ENCODE measurements at regions not wholly inside any gene's neighbourhood (a gene's known extent, or its start where the extent isn't known, plus 50 kb on each side); places are given as distances from the start of the nearest gene placed in this dataset.

DNA sequence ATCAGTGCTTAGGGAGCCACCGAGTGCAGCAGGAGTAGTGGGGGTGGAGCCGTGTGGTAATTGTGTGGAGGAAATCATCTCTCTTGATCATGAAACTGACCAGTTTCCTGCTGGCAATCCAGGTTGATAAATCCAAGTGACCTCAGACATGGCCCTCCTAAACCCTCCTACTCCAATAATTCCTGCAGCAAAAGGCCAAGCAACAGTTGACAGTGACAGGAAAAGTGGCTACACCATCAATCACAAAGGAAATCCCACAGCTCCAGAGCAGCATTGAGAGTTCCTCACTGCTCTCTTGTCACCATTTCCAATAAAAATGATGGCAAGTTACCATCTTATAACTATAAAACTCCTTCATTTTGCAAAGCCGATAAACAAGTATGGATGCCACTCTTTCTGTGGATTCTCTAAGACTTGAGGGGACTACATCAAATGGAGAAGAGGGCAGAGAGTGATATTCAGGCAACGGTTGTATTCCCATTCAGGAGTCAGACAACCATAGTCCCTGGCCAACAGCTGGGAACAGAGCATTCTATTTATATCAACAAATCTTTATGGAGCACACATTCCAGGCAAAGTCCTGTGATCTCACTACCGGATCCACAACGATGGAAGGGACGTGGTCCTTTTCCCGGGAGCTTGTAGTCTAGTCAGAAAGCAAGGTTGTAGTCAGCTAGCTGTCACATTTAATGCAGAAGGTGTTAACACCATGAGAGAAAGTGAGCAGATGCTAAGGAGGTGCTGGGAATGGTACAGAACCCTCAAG, 312.5 kb upstream of the CTNNB1 start:
- 54 to 64% methylated on average over 8 of the region's 8 CpGs for WGBS, 2 donors
- H3K4me1 ChIP-seq: no peaks in the 10 kb centered on the region
- no peaks in the 10 kb centered on the region for H3K36me3 ChIP-seq (ENCODE audit: low read depth, missing control alignments)
- no peaks in the 10 kb centered on the region for H3K9me3 ChIP-seq
- H3K4me3 ChIP-seq: no peak overlapping the region
- TF ChIP-seq POLR2A (IDR thresholded peaks at IDR 0.05): no peak
- TF ChIP-seq, protein P1, sequence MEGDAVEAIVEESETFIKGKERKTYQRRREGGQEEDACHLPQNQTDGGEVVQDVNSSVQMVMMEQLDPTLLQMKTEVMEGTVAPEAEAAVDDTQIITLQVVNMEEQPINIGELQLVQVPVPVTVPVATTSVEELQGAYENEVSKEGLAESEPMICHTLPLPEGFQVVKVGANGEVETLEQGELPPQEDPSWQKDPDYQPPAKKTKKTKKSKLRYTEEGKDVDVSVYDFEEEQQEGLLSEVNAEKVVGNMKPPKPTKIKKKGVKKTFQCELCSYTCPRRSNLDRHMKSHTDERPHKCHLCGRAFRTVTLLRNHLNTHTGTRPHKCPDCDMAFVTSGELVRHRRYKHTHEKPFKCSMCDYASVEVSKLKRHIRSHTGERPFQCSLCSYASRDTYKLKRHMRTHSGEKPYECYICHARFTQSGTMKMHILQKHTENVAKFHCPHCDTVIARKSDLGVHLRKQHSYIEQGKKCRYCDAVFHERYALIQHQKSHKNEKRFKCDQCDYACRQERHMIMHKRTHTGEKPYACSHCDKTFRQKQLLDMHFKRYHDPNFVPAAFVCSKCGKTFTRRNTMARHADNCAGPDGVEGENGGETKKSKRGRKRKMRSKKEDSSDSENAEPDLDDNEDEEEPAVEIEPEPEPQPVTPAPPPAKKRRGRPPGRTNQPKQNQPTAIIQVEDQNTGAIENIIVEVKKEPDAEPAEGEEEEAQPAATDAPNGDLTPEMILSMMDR (IDR thresholded peaks at IDR 0.05): no peak
- H3K27ac ChIP-seq: no peak overlapping the region
- DNase-seq: peak; percentile 25
- H3K27me3 ChIP-seq: no peaks in the 10 kb centered on the region
- intact Hi-C loops (cut with DNase I; ENCODE audit: low total_unique reads): no loop called here

DNA sequence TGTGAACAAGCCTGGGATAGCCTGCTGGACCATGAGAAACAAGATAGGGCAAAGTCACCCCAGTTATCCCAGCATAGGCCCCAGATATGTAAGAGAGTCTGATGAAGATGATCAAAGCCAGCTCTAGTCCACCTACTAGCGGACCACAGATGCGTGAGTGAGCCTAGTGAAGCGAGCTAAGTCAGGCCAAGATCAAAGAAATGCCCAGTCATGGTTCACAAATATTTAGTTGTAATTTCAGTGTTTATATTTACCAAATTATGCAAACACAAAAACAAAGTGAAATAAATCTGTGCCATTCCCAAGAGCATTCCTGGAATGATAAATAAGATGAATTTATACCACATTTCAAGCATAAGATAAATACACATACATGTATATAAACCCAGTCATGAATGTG, 308.1 kb upstream of the CTNNB1 start:
- 97 to 99% methylated on average over 3 of the region's 3 CpGs for WGBS, 2 donors
- H3K4me3 ChIP-seq: no peak overlapping the region
- H3K4me1 ChIP-seq: no peaks in the 10 kb centered on the region
- H3K27ac ChIP-seq: no peak overlapping the region
- intact Hi-C loops (cut with DNase I; ENCODE audit: low total_unique reads): no loop called here
- no peak for DNase-seq
- H3K36me3 ChIP-seq (ENCODE audit: low read depth, missing control alignments): no peaks in the 10 kb centered on the region
- TF ChIP-seq POLR2A (IDR thresholded peaks at IDR 0.05): no peak
- TF ChIP-seq, protein P1 (IDR thresholded peaks at IDR 0.05): no peak
- no peaks in the 10 kb centered on the region for H3K9me3 ChIP-seq
- H3K27me3 ChIP-seq: no peaks in the 10 kb centered on the region

DNA sequence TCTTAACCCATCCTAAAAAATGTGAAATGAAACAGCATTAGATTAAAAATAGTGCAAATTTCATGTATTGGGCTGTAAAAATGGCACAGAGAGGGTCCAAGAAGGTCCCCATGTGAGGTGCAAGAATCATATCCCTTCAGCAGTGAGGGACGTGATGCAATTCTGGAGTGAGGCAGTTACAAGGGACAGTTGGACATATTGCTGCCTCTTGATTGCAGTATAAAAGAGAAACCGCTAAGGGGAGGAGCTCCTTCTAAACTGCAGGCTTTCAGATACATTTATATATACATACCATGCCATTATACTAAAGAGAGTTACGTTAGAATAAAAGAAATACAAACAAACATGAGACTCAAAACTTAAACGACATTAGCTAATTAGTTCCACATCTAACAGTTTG, 304.2 kb upstream of the CTNNB1 start:
- H3K36me3 ChIP-seq (ENCODE audit: low read depth, missing control alignments): no peaks in the 10 kb centered on the region
- DNase-seq: no peak
- intact Hi-C loops (cut with DNase I; ENCODE audit: low total_unique reads): no loop called here

DNA sequence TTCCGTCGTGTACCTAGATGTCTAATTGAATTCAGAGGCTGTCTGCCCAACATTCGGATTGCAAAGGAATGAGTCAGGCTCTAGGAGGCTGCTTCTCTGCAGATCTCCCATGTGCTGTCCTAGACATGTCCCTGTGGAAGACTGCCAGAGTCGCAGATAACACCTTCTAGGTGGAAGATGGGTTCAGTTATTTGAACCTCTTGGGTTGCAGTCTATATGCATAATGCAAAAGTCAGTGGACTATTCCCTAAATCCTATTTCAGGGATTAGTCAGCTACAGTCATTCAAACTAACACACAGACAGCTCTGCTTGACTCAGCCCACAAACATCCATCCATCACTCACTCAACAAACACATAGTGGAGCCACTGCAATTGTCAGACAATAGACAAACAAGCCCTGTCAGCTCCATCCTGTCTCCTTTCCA, 300.0 kb upstream of the CTNNB1 start:
- TF ChIP-seq, protein P1 (IDR thresholded peaks at IDR 0.05): no peak
- TF ChIP-seq POLR2A (IDR thresholded peaks at IDR 0.05): no peak
- Histone ChIP-seq H3K4me3 (no peak overlapping the region), H3K27ac (no peak overlapping the region), H3K36me3 (ENCODE audit: low read depth, missing control alignments) (no peaks in the 10 kb centered on the region), H3K4me1 (no peaks in the 10 kb centered on the region), H3K9me3 (no peaks in the 10 kb centered on the region), H3K27me3 (no peaks in the 10 kb centered on the region)
- WGBS, 2 donors: 70 to 72% methylated on average over 4 of the region's 4 CpGs
- intact Hi-C loops (cut with DNase I; ENCODE audit: low total_unique reads): no loop called here
- no peak for DNase-seq

More for the DNA sequence above, 304.2 kb upstream of the CTNNB1 start:
- WGBS, 2 donors: 76 to 80% methylated on average over 4 of the region's 4 CpGs
- Histone ChIP-seq H3K9me3 (no peaks in the 10 kb centered on the region), H3K27me3 (no peaks in the 10 kb centered on the region), H3K4me1 (no peaks in the 10 kb centered on the region), H3K4me3 (no peak overlapping the region), H3K27ac (no peak overlapping the region)
- TF ChIP-seq, protein P1 (IDR thresholded peaks at IDR 0.05): no peak
- no peak for TF ChIP-seq POLR2A (IDR thresholded peaks at IDR 0.05)

DNA sequence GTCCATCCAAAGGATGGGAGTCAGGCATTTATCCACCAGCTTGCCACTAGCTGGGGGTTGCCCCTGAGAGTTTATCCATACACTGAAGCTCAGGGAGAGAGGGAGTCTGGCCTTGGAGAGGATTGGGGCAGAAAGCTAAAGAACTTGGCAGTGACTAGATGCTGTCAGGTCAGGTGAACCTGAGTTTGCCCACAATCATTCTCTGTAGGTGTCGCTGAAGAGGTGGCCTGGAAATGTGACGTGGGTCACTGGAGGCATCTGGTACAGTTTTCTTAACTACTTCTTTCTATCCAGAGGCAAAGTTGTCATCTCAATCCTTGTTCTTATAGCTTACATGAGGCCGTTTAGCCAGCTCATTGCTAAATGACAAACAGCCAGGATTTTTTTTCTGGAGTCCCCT, 298.0 kb upstream of the CTNNB1 start:
- intact Hi-C loops (cut with DNase I; ENCODE audit: low total_unique reads): no loop called here
- 88 to 92% methylated on average over 3 of the region's 3 CpGs for WGBS, 2 donors
- no peaks in the 10 kb centered on the region for H3K9me3 ChIP-seq
- no peaks in the 10 kb centered on the region for H3K27me3 ChIP-seq
- no peaks in the 10 kb centered on the region for H3K36me3 ChIP-seq (ENCODE audit: low read depth, missing control alignments)
- TF ChIP-seq, protein P1 (IDR thresholded peaks at IDR 0.05): no peak
- no peak for TF ChIP-seq POLR2A (IDR thresholded peaks at IDR 0.05)
- no peaks in the 10 kb centered on the region for H3K4me1 ChIP-seq
- no peak overlapping the region for H3K4me3 ChIP-seq
- no peak overlapping the region for H3K27ac ChIP-seq
- DNase-seq: no peak

Data from testis (tissue), 2 donors.